CD4-positive, alpha-beta T cell treated with Interleukin-15 for 1 hour (primary cell): ENCODE measurements at regions not wholly inside any gene's neighbourhood (a gene's known extent, or its start where the extent isn't known, plus 50 kb on each side); places are given as distances from the start of the nearest gene placed in this dataset.

ENCODE experiments used
- DNase-seq: peaks from one replicate; pipeline ENCODE4 v3.0.0-alpha.2; 2020

- DNase-seq = no peak
These were observed 380.3 kb upstream of the ACTBL2 start for GRCh38 chr5:57862942-57863341.

- DNase-seq = no peak
These were observed 379.9 kb upstream of the ACTBL2 start for GRCh38 chr5:57862471-57862911.

DNA sequence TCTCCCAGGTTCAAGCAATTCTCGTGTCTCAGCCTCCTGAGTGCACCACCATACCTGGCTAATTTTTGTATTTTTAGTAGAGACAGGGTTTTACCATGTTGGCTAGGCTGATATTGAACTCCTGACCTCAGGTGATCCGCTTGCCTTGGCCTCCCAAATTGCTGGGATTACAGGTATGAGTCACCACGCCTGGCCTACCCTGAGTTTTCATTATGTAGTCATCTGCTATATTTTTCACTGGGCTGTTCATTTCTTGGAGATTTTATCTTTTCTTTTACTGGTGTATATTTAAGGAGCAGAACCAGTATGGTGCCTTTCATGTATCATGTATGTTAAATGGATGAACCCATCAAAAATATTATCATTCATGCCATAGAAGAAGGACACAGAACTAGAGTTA lies 377.0 kb upstream of the ACTBL2 start:
- DNase-seq = no peak

DNA sequence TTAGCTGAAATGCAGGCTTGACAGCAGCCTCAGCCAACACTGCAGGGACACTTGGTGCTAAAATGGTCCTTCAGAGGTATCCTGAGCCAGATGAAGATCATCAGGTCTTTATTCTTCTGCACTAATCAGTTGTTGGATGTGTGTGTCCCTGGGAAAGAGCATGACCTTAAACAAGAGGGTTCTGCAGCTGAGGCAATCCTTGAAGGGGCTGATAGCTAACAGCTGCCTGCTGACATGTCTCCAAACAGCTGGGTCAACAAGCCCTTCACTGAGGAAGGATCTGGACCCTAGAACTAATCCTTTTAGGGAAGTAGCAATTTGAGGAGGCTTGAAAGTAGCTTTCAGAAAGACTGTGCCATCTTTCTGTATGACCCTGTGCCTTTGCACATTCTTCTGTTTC lies 376.3 kb upstream of the ACTBL2 start:
- DNase-seq = no peak

- DNase-seq = no peak
These were observed 375.1 kb upstream of the ACTBL2 start for GRCh38 chr5:57857696-57858095.

DNA sequence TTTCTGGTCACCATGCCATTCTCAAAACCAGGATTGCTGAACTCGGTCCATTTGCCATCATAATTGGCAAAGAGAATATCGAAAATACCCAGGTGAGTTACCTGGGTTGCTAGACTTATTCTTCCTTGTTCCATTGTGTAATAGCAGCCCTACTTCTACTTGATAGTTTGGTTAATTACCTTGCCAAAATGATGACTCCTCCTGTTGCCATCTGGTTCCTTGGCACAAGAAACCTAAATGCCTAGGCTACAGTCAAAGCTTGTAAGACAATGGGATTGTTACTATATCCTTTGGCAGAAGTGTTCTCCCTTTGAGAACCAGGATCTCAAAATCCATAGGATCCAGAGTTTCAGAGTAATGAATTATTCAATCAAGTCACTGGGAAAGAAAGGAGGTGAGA lies 373.2 kb upstream of the ACTBL2 start:
- no peak for DNase-seq

DNA sequence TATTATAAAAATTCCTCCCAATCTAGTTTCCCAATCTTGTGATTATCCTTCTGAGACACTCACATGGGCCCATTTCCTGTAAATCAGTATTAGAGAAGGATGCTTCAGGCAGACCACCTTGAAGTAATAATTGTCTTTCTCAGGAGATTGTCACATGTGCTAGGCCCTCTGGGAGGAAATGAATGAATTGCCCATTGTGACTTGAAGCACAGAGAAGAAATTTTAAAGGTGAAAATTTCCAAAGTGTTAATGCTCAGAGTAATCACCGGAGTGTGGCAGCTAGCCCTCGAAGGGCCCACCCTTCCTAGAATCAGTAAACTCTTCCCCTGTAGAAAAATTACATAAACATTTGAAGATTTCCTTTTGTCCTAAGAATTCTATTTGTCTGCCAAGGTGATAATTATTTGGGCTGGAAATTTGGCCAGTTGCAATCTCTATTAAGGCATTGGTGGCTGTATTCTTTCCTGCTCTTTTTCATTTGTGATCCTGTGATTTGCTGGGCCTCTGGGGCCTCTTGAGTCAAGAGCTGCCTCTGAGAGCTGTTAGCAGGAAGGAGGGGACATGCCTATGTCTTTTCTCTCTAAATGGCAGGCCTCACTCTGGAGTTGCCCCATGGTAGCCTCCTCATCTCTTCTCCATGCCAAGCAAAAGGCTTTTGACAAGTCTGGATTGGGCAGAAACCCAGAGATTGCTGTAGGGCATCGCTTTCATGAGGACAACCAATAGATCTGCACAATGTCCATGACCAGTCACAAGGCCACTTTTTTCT lies 371.5 kb upstream of the ACTBL2 start:
- DNase-seq = no peak

- no peak for DNase-seq
These were observed 367.5 kb upstream of the ACTBL2 start for GRCh38 chr5:57850109-57850508.

DNA sequence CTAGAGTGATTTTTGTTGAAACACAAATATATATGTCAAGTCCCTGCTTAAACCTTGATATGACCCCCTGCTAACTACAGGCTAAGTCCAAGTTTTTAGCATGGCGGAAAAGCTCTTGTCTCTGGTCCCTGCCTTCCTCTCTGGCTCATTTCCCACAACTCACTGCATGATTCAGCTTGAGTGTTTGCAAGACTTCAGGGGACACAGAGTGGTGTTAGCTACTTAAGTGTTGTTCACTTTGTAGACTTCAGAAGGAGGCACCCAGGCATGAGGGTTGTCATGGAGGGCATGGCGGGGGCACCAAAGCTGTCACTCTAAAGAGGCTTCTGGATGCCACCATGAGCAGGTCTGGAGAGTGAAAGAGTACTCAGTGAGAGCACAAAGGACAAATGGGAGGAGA lies 362.4 kb upstream of the ACTBL2 start:
- no peak for DNase-seq

- no peak for DNase-seq
These were observed 361.8 kb upstream of the ACTBL2 start for GRCh38 chr5:57844410-57844809.

DNA sequence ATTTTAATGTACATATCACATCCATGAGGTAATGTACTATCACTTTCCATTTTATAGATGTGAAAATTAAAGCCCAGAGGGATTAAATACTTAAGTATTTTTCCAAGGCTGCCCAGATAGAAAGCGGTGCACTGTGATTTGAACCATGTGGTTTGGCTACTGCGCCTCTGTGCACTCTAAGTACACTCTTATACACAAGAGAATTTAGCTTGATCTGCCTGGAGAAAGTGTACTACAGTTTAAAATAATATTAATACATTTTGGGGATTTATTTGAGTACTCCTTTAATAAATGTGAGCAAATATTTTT lies 360.4 kb upstream of the ACTBL2 start:
- no peak for DNase-seq

DNA sequence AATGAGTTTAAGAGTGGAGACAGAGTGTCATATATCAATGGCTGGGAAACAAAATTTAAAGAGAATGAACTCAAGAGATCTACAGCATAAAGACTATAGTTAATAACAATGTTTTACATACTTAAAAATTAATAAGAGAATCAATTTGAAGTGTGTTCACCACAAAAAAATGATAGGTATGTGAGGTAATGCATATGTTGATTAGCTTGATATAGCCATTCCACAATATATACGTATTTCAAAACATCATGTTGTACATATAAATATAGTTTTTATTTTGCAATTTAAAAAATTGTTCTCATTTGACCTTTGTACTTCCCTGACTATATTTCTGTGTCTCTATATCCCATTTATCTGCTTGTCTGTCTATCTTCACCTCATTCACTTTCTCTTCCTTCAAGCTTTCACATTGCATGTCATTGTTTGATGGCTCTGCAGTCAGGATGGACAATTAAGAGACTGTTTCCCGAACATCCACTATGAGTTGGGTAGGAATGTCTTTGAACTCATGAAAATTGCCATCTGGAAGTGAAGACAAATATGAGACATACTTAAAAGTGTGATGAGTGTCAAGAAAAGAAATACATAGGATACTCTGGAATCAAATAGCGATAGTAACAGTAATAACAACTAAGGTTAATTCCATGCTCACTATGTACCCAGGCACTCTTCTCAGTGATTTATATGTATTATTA lies 359.9 kb upstream of the ACTBL2 start:
- DNase-seq = no peak

- no peak for DNase-seq
These were observed 359.2 kb upstream of the ACTBL2 start for GRCh38 chr5:57841676-57842363.

GRCh38 chr5:57839437-57840079 lies 356.9 kb upstream of the ACTBL2 start:
- no peak for DNase-seq

GRCh38 chr5:57839025-57839424 lies 356.4 kb upstream of the ACTBL2 start:
- no peak for DNase-seq

DNA sequence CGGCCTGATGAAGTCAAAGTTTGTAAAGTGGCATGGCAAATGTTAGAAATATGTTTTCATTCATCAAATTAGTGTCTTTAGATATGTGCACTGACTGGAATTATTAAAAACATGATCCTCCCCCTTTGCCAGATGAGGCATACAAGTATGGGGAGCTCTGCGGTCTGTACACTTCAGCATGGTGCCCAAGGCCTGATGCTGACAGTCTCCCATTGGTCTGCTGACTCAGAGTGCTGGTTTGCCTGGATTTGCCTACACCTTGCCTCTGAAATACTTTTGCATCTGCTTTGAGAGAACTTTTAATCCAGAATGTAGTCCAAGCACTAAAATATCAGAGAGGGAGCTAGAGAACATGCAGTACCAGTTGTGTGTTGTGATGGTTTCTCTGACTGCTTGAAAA lies 354.3 kb upstream of the ACTBL2 start:
- no peak for DNase-seq

DNA sequence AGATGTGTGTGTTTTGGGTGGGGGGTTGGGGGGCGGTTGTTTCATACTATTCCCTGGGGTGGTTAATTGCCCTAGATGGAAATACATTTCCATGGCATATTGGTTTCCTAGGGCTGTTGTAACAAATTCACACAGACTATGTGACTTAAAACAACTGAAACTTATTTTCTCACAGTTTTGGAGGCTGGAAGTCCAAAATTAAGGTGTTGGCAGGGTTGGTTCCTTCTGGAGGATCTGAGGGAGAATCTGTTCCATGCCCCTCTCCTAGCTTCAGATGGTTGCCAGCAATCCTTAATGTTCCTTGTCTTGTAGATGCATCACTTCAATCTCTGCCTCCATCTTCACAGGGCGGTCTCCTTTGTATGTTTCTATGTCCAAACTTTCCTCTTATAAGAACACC lies 353.7 kb upstream of the ACTBL2 start:
- no peak for DNase-seq

DNA sequence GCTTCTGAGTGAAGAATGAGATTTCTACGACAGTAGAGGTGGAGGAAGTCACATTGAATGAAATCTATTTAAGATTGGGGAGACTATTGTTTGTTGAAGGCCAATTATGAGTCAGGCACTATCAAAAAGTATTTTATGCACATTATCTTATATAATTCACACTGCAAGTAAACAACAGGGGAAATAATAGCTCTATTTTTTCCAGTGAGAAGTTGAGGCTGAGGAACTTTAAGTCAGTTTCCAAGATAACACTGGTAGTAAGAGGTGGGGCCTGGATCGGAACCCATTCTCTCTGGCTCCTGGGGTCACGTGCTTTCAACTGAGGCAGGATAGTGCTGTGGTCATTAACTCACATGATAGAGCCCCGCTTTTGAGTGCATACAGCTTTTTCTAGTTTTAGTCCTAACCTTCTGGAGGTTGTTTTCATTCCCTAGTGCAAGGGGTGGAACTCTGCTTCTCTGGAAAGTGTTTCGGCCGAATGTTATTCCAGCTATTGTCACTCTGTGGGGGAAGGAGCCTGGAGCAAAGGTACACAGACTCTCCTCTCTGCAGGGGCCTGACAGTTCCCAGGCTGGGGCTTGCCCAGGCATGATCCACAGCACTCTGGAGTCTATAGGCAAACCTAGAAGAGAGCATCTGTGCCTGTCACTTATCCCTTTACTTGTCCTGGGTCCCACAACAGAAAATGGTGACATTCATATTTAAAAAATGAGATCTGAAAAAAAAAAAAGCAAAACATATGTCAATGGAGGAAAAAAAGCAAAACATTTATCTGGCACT lies 352.4 kb upstream of the ACTBL2 start:
- no peak for DNase-seq

GRCh38 chr5:57833489-57833888 lies 350.9 kb upstream of the ACTBL2 start:
- DNase-seq = no peak

- DNase-seq = no peak
These were observed 350.3 kb upstream of the ACTBL2 start for GRCh38 chr5:57832875-57833274.

DNA sequence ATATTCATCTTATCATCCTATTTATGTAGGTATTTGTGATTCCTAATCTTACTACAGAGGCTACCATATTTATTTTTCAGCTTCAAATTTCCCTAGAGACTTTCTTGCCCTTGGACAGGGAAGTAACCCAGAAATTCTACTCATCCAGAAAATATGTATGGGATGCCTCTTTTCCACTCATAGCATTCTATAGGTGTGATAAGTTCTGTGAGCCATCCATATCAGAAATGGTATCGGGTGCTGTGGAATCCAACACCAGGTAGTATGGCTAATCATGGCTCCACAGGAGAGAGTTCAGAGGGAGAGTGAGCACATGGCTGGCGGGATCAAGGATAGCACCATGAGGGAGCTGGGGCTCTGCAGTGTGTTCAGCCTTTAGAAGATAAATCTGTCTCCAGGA lies 349.3 kb upstream of the ACTBL2 start:
- DNase-seq = no peak

- no peak for DNase-seq
These were observed 348.5 kb upstream of the ACTBL2 start for GRCh38 chr5:57831090-57831489.

- DNase-seq = no peak
These were observed 345.6 kb upstream of the ACTBL2 start for GRCh38 chr5:57828221-57828620.
